ENCODE measurements at regions not wholly inside any gene's neighbourhood (a gene's known extent, or its start where the extent isn't known, plus 50 kb on each side); places are given as distances from the start of the nearest gene placed in this dataset.

GRCh38 chr5:125043781-125044391 is 297.4 kb upstream of the ZNF608 start:
- no peak for DNase-seq (ENCODE audit: low read depth)
- TF ChIP-seq CTCF (IDR thresholded peaks at IDR 0.05; ENCODE audit: insufficient read depth, low read depth, low read length): no peak
- no peak overlapping the region for H3K4me3 ChIP-seq (ENCODE audit: low read depth, low read length)

GRCh38 chr5:125044491-125045282 is 298.2 kb upstream of the ZNF608 start:
- no peak overlapping the region for H3K4me3 ChIP-seq (ENCODE audit: low read depth, low read length)
- DNase-seq (ENCODE audit: low read depth): no peak
- no peak for TF ChIP-seq CTCF (IDR thresholded peaks at IDR 0.05; ENCODE audit: insufficient read depth, low read depth, low read length)

- DNase-seq (ENCODE audit: low read depth): no peak
- no peak for TF ChIP-seq CTCF (IDR thresholded peaks at IDR 0.05; ENCODE audit: insufficient read depth, low read depth, low read length)
- H3K4me3 ChIP-seq (ENCODE audit: low read depth, low read length): no peak overlapping the region
Observed at GRCh38 chr5:125045646-125046045, 299.2 kb upstream of the ZNF608 start.

- no peak overlapping the region for H3K4me3 ChIP-seq (ENCODE audit: low read depth, low read length)
- no peak for DNase-seq (ENCODE audit: low read depth)
- no peak for TF ChIP-seq CTCF (IDR thresholded peaks at IDR 0.05; ENCODE audit: insufficient read depth, low read depth, low read length)
Observed at GRCh38 chr5:125046838-125047237, 300.4 kb upstream of the ZNF608 start.

GRCh38 chr5:125047871-125048270 is 301.4 kb upstream of the ZNF608 start:
- DNase-seq (ENCODE audit: low read depth): no peak
- H3K4me3 ChIP-seq (ENCODE audit: low read depth, low read length): no peak overlapping the region
- TF ChIP-seq CTCF (IDR thresholded peaks at IDR 0.05; ENCODE audit: insufficient read depth, low read depth, low read length): no peak

- DNase-seq (ENCODE audit: low read depth): peak; percentile 84
- H3K4me3 ChIP-seq (ENCODE audit: low read depth, low read length): no peak overlapping the region
Observed at GRCh38 chr5:125049721-125050702, 303.6 kb upstream of the ZNF608 start.

More at GRCh38 chr5:125049721-125050702, 303.6 kb upstream of the ZNF608 start:
- no peak for TF ChIP-seq CTCF (IDR thresholded peaks at IDR 0.05; ENCODE audit: insufficient read depth, low read depth, low read length)

Data from fibroblast of villous mesenchyme (primary cell).